Naive thymus-derived CD4-positive, alpha-beta T cell (primary cell): ENCODE measurements at regions not wholly inside any gene's neighbourhood (a gene's known extent, or its start where the extent isn't known, plus 50 kb on each side); places are given as distances from the start of the nearest gene placed in this dataset.

ENCODE experiments used
- ATAC-seq: fragments of 150-1000 bp; cut with Tn5 transposase; 2 replicates; pipeline ENCODE4 v1.10.0; 2021; ENCODE audit warnings: mild to moderate bottlenecking, moderate library complexity
- CTCF ChIA-PET: fragments of 350-600 bp; sonication (Branson Sonifier 250); formaldehyde crosslinking; loops from one replicate; lab custom pipeline; 2021; ENCODE audit warnings: antibody characterized with exemption; lab: Charles Lee
- POLR2A ChIA-PET: fragments of 350-600 bp; sonication (Branson Sonifier 250); formaldehyde crosslinking; loops from one replicate; lab custom pipeline; 2021; ENCODE audit warnings: antibody characterized with exemption, inconsistent platforms; lab: Charles Lee
- DNase-seq, 9 donors: peaks; one replicate each; pipeline versions ENCODE4 v3.0.0 to v3.0.0-alpha.2; 2020 to 2022; ENCODE audit warnings: mixed read lengths in 1 of 9
- H3K27ac ChIP-seq: one replicate; pipeline ENCODE4 v1.7.0; 2013; ENCODE audit warnings: mild to moderate bottlenecking, low read depth, low read length, moderate library complexity
- H3K27me3 ChIP-seq, 2 donors: one replicate each; pipeline ENCODE4 v1.7.0; 2013; ENCODE audit warnings: low read length in 2 of 2, mild to moderate bottlenecking in 2 of 2, moderate library complexity in 2 of 2; ENCODE audit not compliant: control insufficient read depth in 2 of 2, insufficient read depth in 2 of 2
- H3K36me3 ChIP-seq, 3 experiments: 1 replicate in 2 of 3; 2 replicates in 1 of 3; pipeline ENCODE4 v1.7.0; 2013; ENCODE audit warnings: low read length in 3 of 3, mild to moderate bottlenecking in 3 of 3, moderate library complexity in 1 of 3; ENCODE audit not compliant: insufficient read depth in 3 of 3, control insufficient read depth in 2 of 3
- H3K4me1 ChIP-seq, 2 donors: one replicate each; pipeline ENCODE4 v1.7.0; 2013; ENCODE audit warnings: low read length in 2 of 2, mild to moderate bottlenecking in 2 of 2, moderate library complexity in 1 of 2; ENCODE audit not compliant: control insufficient read depth in 2 of 2, insufficient read depth in 2 of 2
- H3K4me3 ChIP-seq: 2 replicates; pipeline ENCODE4 v1.7.0; 2013; ENCODE audit warnings: mild to moderate bottlenecking, low read length
- H3K9me3 ChIP-seq, 3 experiments: 1 replicate in 2 of 3; 2 replicates in 1 of 3; pipeline ENCODE4 v1.7.0; 2013; ENCODE audit warnings: low read length in 3 of 3; ENCODE audit not compliant: control insufficient read depth in 2 of 3
- H3K27ac Mint-ChIP-seq, 9 donors: one replicate each; pipeline ENCODE4 v1.8.0; 2020 to 2022; ENCODE audit warnings: mixed read lengths in 9 of 9, mild to moderate bottlenecking in 8 of 9, moderate library complexity in 5 of 9, inconsistent platforms in 2 of 9
- H3K27me3 Mint-ChIP-seq, 5 donors: one replicate each; pipeline ENCODE4 v1.8.0; 2021 to 2022; ENCODE audit warnings: mixed read lengths in 5 of 5, mild to moderate bottlenecking in 1 of 5
- H3K36me3 Mint-ChIP-seq, 5 donors: one replicate each; pipeline ENCODE4 v1.8.0; 2020 to 2022; ENCODE audit warnings: mixed read lengths in 5 of 5, mild to moderate bottlenecking in 3 of 5, inconsistent platforms in 1 of 5
- H3K4me1 Mint-ChIP-seq, 7 donors: one replicate each; pipeline ENCODE4 v1.8.0; 2020 to 2022; ENCODE audit warnings: mixed read lengths in 7 of 7, mild to moderate bottlenecking in 3 of 7, inconsistent platforms in 1 of 7
- H3K4me3 Mint-ChIP-seq, 10 donors: one replicate each; pipeline ENCODE4 v1.8.0; 2020 to 2022; ENCODE audit warnings: mild to moderate bottlenecking in 10 of 10, mixed read lengths in 10 of 10, moderate library complexity in 6 of 10, inconsistent platforms in 2 of 10
- H3K9me3 Mint-ChIP-seq, 11 donors: one replicate each; pipeline ENCODE4 v1.8.0; 2020 to 2022; ENCODE audit warnings: mixed read lengths in 11 of 11, mild to moderate bottlenecking in 4 of 11, inconsistent platforms in 1 of 11, moderate library complexity in 1 of 11
- intact Hi-C, 2 donors: fragments of 100-400 bp; cut with micrococcal nuclease; formaldehyde crosslinking; loops; one replicate each; pipeline ENCODE4 v1.15.1; 2023

GRCh38 chr14:30786701-30787100, 87.7 kb upstream of the COCH start:
- Histone ChIP-seq H3K36me3 (no peaks in the 10 kb centered on the region), H3K27ac (no peak overlapping the region), H3K4me1 (no peaks in the 10 kb centered on the region), H3K4me3 (no peak overlapping the region), H3K27me3 (no peaks in the 10 kb centered on the region), H3K9me3 (no peaks in the 10 kb centered on the region)
- H3K27ac Mint-ChIP-seq = no peak overlapping the region
- no peak for ATAC-seq
- peaks cover 0 to 31% (median 13%) of the 10 kb centered on the region in 11 donors for H3K9me3 Mint-ChIP-seq
- no peak overlapping the region for H3K4me3 Mint-ChIP-seq
- intact Hi-C loops = no loop called here
- H3K4me1 Mint-ChIP-seq = no peaks in the 10 kb centered on the region
- H3K27me3 Mint-ChIP-seq = peaks cover 19 to 60% (median 41%) of the 10 kb centered on the region in 5 donors
- no peak for DNase-seq
- ChIA-PET POLR2A (no interaction called here), CTCF (no interaction called here)
- peaks cover 0 to 10% (median 0%) of the 10 kb centered on the region in 5 donors for H3K36me3 Mint-ChIP-seq

GRCh38 chr14:30790827-30791226, 83.5 kb upstream of the COCH start:
- H3K4me1 Mint-ChIP-seq = no peaks in the 10 kb centered on the region
- H3K4me3 Mint-ChIP-seq = no peak overlapping the region
- no peaks in the 10 kb centered on the region for H3K9me3 ChIP-seq
- H3K36me3 ChIP-seq = no peaks in the 10 kb centered on the region
- ChIA-PET POLR2A (no interaction called here), CTCF (no interaction called here)
- H3K9me3 Mint-ChIP-seq = peaks cover 4 to 31% (median 16%) of the 10 kb centered on the region in 11 donors
- no peaks in the 10 kb centered on the region for H3K4me1 ChIP-seq
- H3K27ac Mint-ChIP-seq = no peak overlapping the region
- no peak overlapping the region for H3K4me3 ChIP-seq
- peaks cover 0 to 10% (median 0%) of the 10 kb centered on the region in 5 donors for H3K36me3 Mint-ChIP-seq
- H3K27me3 Mint-ChIP-seq = peaks cover 14 to 44% (median 28%) of the 10 kb centered on the region in 5 donors
- H3K27ac ChIP-seq = no peak overlapping the region
- no peak for ATAC-seq
- no peak for DNase-seq
- intact Hi-C loops = no loop called here
- H3K27me3 ChIP-seq = no peaks in the 10 kb centered on the region

GRCh38 chr14:30791522-30792351, 82.6 kb upstream of the COCH start:
- Mint-ChIP-seq H3K27ac (no peak overlapping the region), H3K4me3 (no peak overlapping the region), H3K9me3 (peaks cover under 1 to 27% (median 16%) of the 10 kb centered on the region in 11 donors), H3K27me3 (peaks cover 14 to 45% (median 32%) of the 10 kb centered on the region in 5 donors), H3K36me3 (peaks cover 0 to 6% (median 0%) of the 10 kb centered on the region in 5 donors), H3K4me1 (no peaks in the 10 kb centered on the region)
- DNase-seq (no peak), ATAC-seq (no peak)
- Histone ChIP-seq H3K27me3 (no peaks in the 10 kb centered on the region), H3K4me3 (no peak overlapping the region), H3K9me3 (no peaks in the 10 kb centered on the region), H3K36me3 (no peaks in the 10 kb centered on the region), H3K27ac (no peak overlapping the region), H3K4me1 (no peaks in the 10 kb centered on the region)
- ChIA-PET CTCF (interaction anchor here (0.7 kb wide), 1 partner anchor 10 kb away, joined by 3 read pairs; no protein-coding TSS in a partner anchor), POLR2A (no interaction called here)
- intact Hi-C loops = no loop called here

GRCh38 chr14:30796707-30797106, 77.7 kb upstream of the COCH start:
- no peaks in the 10 kb centered on the region for H3K36me3 ChIP-seq
- H3K27ac Mint-ChIP-seq = no peak overlapping the region
- no peaks in the 10 kb centered on the region for H3K27me3 ChIP-seq
- H3K4me1 ChIP-seq = no peaks in the 10 kb centered on the region
- no peak overlapping the region for H3K4me3 Mint-ChIP-seq
- H3K4me3 ChIP-seq = no peak overlapping the region
- H3K9me3 Mint-ChIP-seq = peaks cover 0 to 6% (median 3%) of the 10 kb centered on the region in 11 donors
- intact Hi-C loops = no loop called here
- CTCF ChIA-PET = no interaction called here
- DNase-seq (no peak), ATAC-seq (no peak)
- H3K27ac ChIP-seq = no peak overlapping the region
- no peaks in the 10 kb centered on the region for H3K4me1 Mint-ChIP-seq
- POLR2A ChIA-PET = no interaction called here
- H3K36me3 Mint-ChIP-seq = no peaks in the 10 kb centered on the region
- H3K9me3 ChIP-seq = no peaks in the 10 kb centered on the region
- H3K27me3 Mint-ChIP-seq = peaks cover 8 to 37% (median 17%) of the 10 kb centered on the region in 5 donors

- Histone ChIP-seq H3K36me3 (no peaks in the 10 kb centered on the region), H3K4me1 (no peaks in the 10 kb centered on the region), H3K4me3 (no peak overlapping the region), H3K27ac (no peak overlapping the region), H3K9me3 (no peaks in the 10 kb centered on the region), H3K27me3 (no peaks in the 10 kb centered on the region)
- no peaks in the 10 kb centered on the region for H3K4me1 Mint-ChIP-seq
- no peak overlapping the region for H3K27ac Mint-ChIP-seq
- intact Hi-C loops = no loop called here
- no peak for ATAC-seq
- POLR2A ChIA-PET = no interaction called here
- H3K9me3 Mint-ChIP-seq = peaks cover 0 to 3% (median 0%) of the 10 kb centered on the region in 11 donors
- peaks cover 10 to 31% (median 20%) of the 10 kb centered on the region in 5 donors for H3K27me3 Mint-ChIP-seq
- no peak overlapping the region for H3K4me3 Mint-ChIP-seq
- H3K36me3 Mint-ChIP-seq = no peaks in the 10 kb centered on the region
- CTCF ChIA-PET = no interaction called here
- no peak for DNase-seq
Measured at GRCh38 chr14:30798516-30798915, 75.8 kb upstream of the COCH start.

- H3K27ac Mint-ChIP-seq = no peak overlapping the region
- peaks cover 0 to 2% (median 0%) of the 10 kb centered on the region in 11 donors for H3K9me3 Mint-ChIP-seq
- H3K36me3 ChIP-seq = no peaks in the 10 kb centered on the region
- no peaks in the 10 kb centered on the region for H3K4me1 Mint-ChIP-seq
- no peak for ATAC-seq
- no peaks in the 10 kb centered on the region for H3K27me3 ChIP-seq
- no peak for DNase-seq
- ChIA-PET POLR2A (no interaction called here), CTCF (no interaction called here)
- intact Hi-C loops = no loop called here
- H3K4me3 ChIP-seq = no peak overlapping the region
- H3K36me3 Mint-ChIP-seq = no peaks in the 10 kb centered on the region
- no peak overlapping the region for H3K4me3 Mint-ChIP-seq
- peaks cover 10 to 31% (median 20%) of the 10 kb centered on the region in 5 donors for H3K27me3 Mint-ChIP-seq
- no peaks in the 10 kb centered on the region for H3K4me1 ChIP-seq
- no peak overlapping the region for H3K27ac ChIP-seq
- H3K9me3 ChIP-seq = no peaks in the 10 kb centered on the region
Measured at GRCh38 chr14:30798961-30799360, 75.4 kb upstream of the COCH start.

GRCh38 chr14:30799933-30800332, 74.4 kb upstream of the COCH start:
- no peaks in the 10 kb centered on the region for H3K4me1 ChIP-seq
- Mint-ChIP-seq H3K4me3 (no peak overlapping the region), H3K36me3 (no peaks in the 10 kb centered on the region), H3K27me3 (peaks cover 10 to 29% (median 18%) of the 10 kb centered on the region in 5 donors), H3K27ac (no peak overlapping the region), H3K9me3 (peaks cover 0 to 2% (median 0%) of the 10 kb centered on the region in 11 donors), H3K4me1 (no peaks in the 10 kb centered on the region)
- H3K36me3 ChIP-seq = no peaks in the 10 kb centered on the region
- H3K27me3 ChIP-seq = no peaks in the 10 kb centered on the region
- H3K9me3 ChIP-seq = no peaks in the 10 kb centered on the region
- CTCF ChIA-PET = no interaction called here
- no peak for DNase-seq
- intact Hi-C loops = no loop called here
- H3K4me3 ChIP-seq = no peak overlapping the region
- no peak overlapping the region for H3K27ac ChIP-seq
- POLR2A ChIA-PET = no interaction called here
- no peak for ATAC-seq
